HG02943 (cell line): ENCODE measurements at regions not wholly inside any gene's neighbourhood (a gene's known extent, or its start where the extent isn't known, plus 50 kb on each side); places are given as distances from the start of the nearest gene placed in this dataset.

Experiments used
- ATAC-seq: cut with Tn5 transposase; IDR thresholded peaks from one replicate; pipeline ENCODE4 v1.9.1; 2021; ENCODE audit warnings: mild to moderate bottlenecking, low read depth, moderate library complexity; ENCODE audit not compliant: unreplicated experiment

- no peak for ATAC-seq
These were observed 58.2 kb downstream of the MEX3B start for GRCh38 chr15:81987628-81988027.

GRCh38 chr15:81983497-81983896 is 62.3 kb downstream of the MEX3B start:
- no peak for ATAC-seq

GRCh38 chr15:81982808-81983207 is 63.0 kb downstream of the MEX3B start:
- ATAC-seq, result no peak

GRCh38 chr15:81981908-81982307 is 63.9 kb downstream of the MEX3B start:
- no peak for ATAC-seq

GRCh38 chr15:81977464-81977863 is 68.4 kb downstream of the MEX3B start:
- ATAC-seq, result no peak

GRCh38 chr15:81968691-81969090 is 77.1 kb downstream of the MEX3B start:
- ATAC-seq, result no peak

GRCh38 chr15:81966631-81967030 is 79.2 kb downstream of the MEX3B start:
- ATAC-seq, result no peak

GRCh38 chr15:81962482-81962881 is 83.3 kb downstream of the MEX3B start:
- ATAC-seq, result no peak

- ATAC-seq, result no peak
These were observed 86.6 kb downstream of the MEX3B start for GRCh38 chr15:81959196-81959595.

GRCh38 chr15:81957698-81958097 is 88.1 kb downstream of the MEX3B start:
- ATAC-seq, result no peak

GRCh38 chr15:81955382-81956062 is 90.3 kb downstream of the MEX3B start:
- no peak for ATAC-seq

- no peak for ATAC-seq
These were observed 91.5 kb downstream of the MEX3B start for GRCh38 chr15:81954158-81954783.

GRCh38 chr15:81950841-81951414 is 94.9 kb downstream of the MEX3B start:
- ATAC-seq, result no peak

- no peak for ATAC-seq
These were observed 97.1 kb downstream of the MEX3B start for GRCh38 chr15:81948751-81949150.

- no peak for ATAC-seq
These were observed 97.6 kb downstream of the MEX3B start for GRCh38 chr15:81948222-81948621.

- ATAC-seq, result no peak
These were observed 98.3 kb downstream of the MEX3B start for GRCh38 chr15:81947548-81947947.

- no peak for ATAC-seq
These were observed 100.7 kb downstream of the MEX3B start for GRCh38 chr15:81945014-81945615.

- no peak for ATAC-seq
These were observed 103.1 kb downstream of the MEX3B start for GRCh38 chr15:81942655-81943195.

GRCh38 chr15:81942157-81942556 is 103.7 kb downstream of the MEX3B start:
- no peak for ATAC-seq

GRCh38 chr15:81941479-81941878 is 104.3 kb downstream of the MEX3B start:
- no peak for ATAC-seq
